ENCODE measurements at regions not wholly inside any gene's neighbourhood (a gene's known extent, or its start where the extent isn't known, plus 50 kb on each side); places are given as distances from the start of the nearest gene placed in this dataset.
A peak's percentile ranks its signal among the peaks of the same experiment; 100 is the strongest.
"Not testable (repeated sequence)": the region's sequence is repeated elsewhere in the genome, so short reads cannot be mapped to it uniquely, and the experiment has no call there.

GRCh38 chr15:85260526-85260925 lies 119.9 kb upstream of the AKAP13 start:
- H3K9ac ChIP-seq (ENCODE audit: low read length); H3K4ac ChIP-seq (ENCODE audit: low read depth in 1 of 2, low read length in 2 of 2); H2BK15ac ChIP-seq (ENCODE audit: low read depth, poor library complexity, severe bottlenecking); H3K79me1 ChIP-seq (replicated peaks; ENCODE audit: low read length, poor library complexity, severe bottlenecking); H3K27me3 ChIP-seq (ENCODE audit: control insufficient read depth in 1 of 2, insufficient read depth in 1 of 2, low read length in 2 of 2); H2BK12ac ChIP-seq (ENCODE audit: low read length in 2 of 2); H2AFZ ChIP-seq (ENCODE audit: low read depth, low read length); H2AK5ac ChIP-seq (ENCODE audit: low read length, severe bottlenecking); H3K36me3 ChIP-seq (ENCODE audit: control insufficient read depth in 1 of 2, insufficient read depth in 2 of 2, low read depth in 1 of 2, low read length in 2 of 2); H4K91ac ChIP-seq (ENCODE audit: low read length); H3K4me2 ChIP-seq (ENCODE audit: low read length, poor library complexity, severe bottlenecking); H3K27ac ChIP-seq (ENCODE audit: low read length, poor library complexity, severe bottlenecking); H2BK120ac ChIP-seq (ENCODE audit: low read depth, low read length); H3K9me3 ChIP-seq (ENCODE audit: control insufficient read depth, low read length); H4K8ac ChIP-seq (ENCODE audit: low read length); DNase-seq; H3K4me1 ChIP-seq (ENCODE audit: control insufficient read depth, insufficient read depth, low read depth, low read length); H3K4me3 ChIP-seq (ENCODE audit: insufficient read depth in 1 of 2, low read depth in 1 of 2, low read length in 2 of 2); H3K23ac ChIP-seq (ENCODE audit: low read length in 2 of 2); H3K18ac ChIP-seq (ENCODE audit: low read depth in 1 of 2, low read length in 2 of 2); H3K14ac ChIP-seq (ENCODE audit: low read length in 2 of 2); H2BK5ac ChIP-seq (ENCODE audit: low read depth, low read length, poor library complexity, severe bottlenecking): not testable (repeated sequence)
- no CpG with 5 or more reads among the region's 17 CpGs for WGBS

GRCh38 chr15:85262461-85263055 lies 117.8 kb upstream of the AKAP13 start:
- H3K27me3 ChIP-seq (ENCODE audit: control insufficient read depth in 1 of 2, insufficient read depth in 1 of 2, low read length in 2 of 2); H3K9ac ChIP-seq (ENCODE audit: low read length); H3K36me3 ChIP-seq (ENCODE audit: control insufficient read depth in 1 of 2, insufficient read depth in 2 of 2, low read depth in 1 of 2, low read length in 2 of 2); H3K4ac ChIP-seq (ENCODE audit: low read depth in 1 of 2, low read length in 2 of 2); H3K18ac ChIP-seq (ENCODE audit: low read depth in 1 of 2, low read length in 2 of 2); H2AFZ ChIP-seq (ENCODE audit: low read depth, low read length); H2BK15ac ChIP-seq (ENCODE audit: low read depth, poor library complexity, severe bottlenecking); H3K27ac ChIP-seq (ENCODE audit: low read length, poor library complexity, severe bottlenecking); H3K79me1 ChIP-seq (replicated peaks; ENCODE audit: low read length, poor library complexity, severe bottlenecking); H2BK5ac ChIP-seq (ENCODE audit: low read depth, low read length, poor library complexity, severe bottlenecking); H2BK120ac ChIP-seq (ENCODE audit: low read depth, low read length); H3K14ac ChIP-seq (ENCODE audit: low read length in 2 of 2); H3K4me1 ChIP-seq (ENCODE audit: control insufficient read depth, insufficient read depth, low read depth, low read length); H2BK12ac ChIP-seq (ENCODE audit: low read length in 2 of 2); H3K23ac ChIP-seq (ENCODE audit: low read length in 2 of 2); DNase-seq; H3K4me2 ChIP-seq (ENCODE audit: low read length, poor library complexity, severe bottlenecking); H3K9me3 ChIP-seq (ENCODE audit: control insufficient read depth, low read length); H2AK5ac ChIP-seq (ENCODE audit: low read length, severe bottlenecking); H3K4me3 ChIP-seq (ENCODE audit: insufficient read depth in 1 of 2, low read depth in 1 of 2, low read length in 2 of 2); H4K8ac ChIP-seq (ENCODE audit: low read length): not testable (repeated sequence)
- WGBS, result 84% methylated on average over 15 of the region's 26 CpGs
- H4K91ac ChIP-seq (ENCODE audit: low read length), result peak overlapping the region; percentile 27

- H3K4me2 ChIP-seq (ENCODE audit: low read length, poor library complexity, severe bottlenecking); H3K27me3 ChIP-seq (ENCODE audit: control insufficient read depth in 1 of 2, insufficient read depth in 1 of 2, low read length in 2 of 2); H4K91ac ChIP-seq (ENCODE audit: low read length); H3K36me3 ChIP-seq (ENCODE audit: control insufficient read depth in 1 of 2, insufficient read depth in 2 of 2, low read depth in 1 of 2, low read length in 2 of 2); H3K79me1 ChIP-seq (replicated peaks; ENCODE audit: low read length, poor library complexity, severe bottlenecking); H2BK5ac ChIP-seq (ENCODE audit: low read depth, low read length, poor library complexity, severe bottlenecking); H2BK120ac ChIP-seq (ENCODE audit: low read depth, low read length); H2AFZ ChIP-seq (ENCODE audit: low read depth, low read length); H4K8ac ChIP-seq (ENCODE audit: low read length); H3K4ac ChIP-seq (ENCODE audit: low read depth in 1 of 2, low read length in 2 of 2); H3K9me3 ChIP-seq (ENCODE audit: control insufficient read depth, low read length); H3K9ac ChIP-seq (ENCODE audit: low read length); H3K23ac ChIP-seq (ENCODE audit: low read length in 2 of 2); H2BK15ac ChIP-seq (ENCODE audit: low read depth, poor library complexity, severe bottlenecking); H2BK12ac ChIP-seq (ENCODE audit: low read length in 2 of 2); H3K4me1 ChIP-seq (ENCODE audit: control insufficient read depth, insufficient read depth, low read depth, low read length); H3K18ac ChIP-seq (ENCODE audit: low read depth in 1 of 2, low read length in 2 of 2); H3K4me3 ChIP-seq (ENCODE audit: insufficient read depth in 1 of 2, low read depth in 1 of 2, low read length in 2 of 2); H3K14ac ChIP-seq (ENCODE audit: low read length in 2 of 2); DNase-seq; H2AK5ac ChIP-seq (ENCODE audit: low read length, severe bottlenecking); H3K27ac ChIP-seq (ENCODE audit: low read length, poor library complexity, severe bottlenecking): not testable (repeated sequence)
- 94% methylated on average over 8 of the region's 13 CpGs for WGBS
These were observed 116.5 kb upstream of the AKAP13 start for GRCh38 chr15:85263842-85264440.

GRCh38 chr15:85264614-85265190 lies 115.7 kb upstream of the AKAP13 start:
- not testable (repeated sequence) for H4K91ac ChIP-seq (ENCODE audit: low read length); H2BK12ac ChIP-seq (ENCODE audit: low read length in 2 of 2); H3K4me3 ChIP-seq (ENCODE audit: insufficient read depth in 1 of 2, low read depth in 1 of 2, low read length in 2 of 2); H3K27me3 ChIP-seq (ENCODE audit: control insufficient read depth in 1 of 2, insufficient read depth in 1 of 2, low read length in 2 of 2); H2AK5ac ChIP-seq (ENCODE audit: low read length, severe bottlenecking); H3K27ac ChIP-seq (ENCODE audit: low read length, poor library complexity, severe bottlenecking); H2BK5ac ChIP-seq (ENCODE audit: low read depth, low read length, poor library complexity, severe bottlenecking); DNase-seq; H3K23ac ChIP-seq (ENCODE audit: low read length in 2 of 2); H3K4ac ChIP-seq (ENCODE audit: low read depth in 1 of 2, low read length in 2 of 2); H3K9ac ChIP-seq (ENCODE audit: low read length); H3K4me1 ChIP-seq (ENCODE audit: control insufficient read depth, insufficient read depth, low read depth, low read length); H2BK120ac ChIP-seq (ENCODE audit: low read depth, low read length); H3K4me2 ChIP-seq (ENCODE audit: low read length, poor library complexity, severe bottlenecking); H3K18ac ChIP-seq (ENCODE audit: low read depth in 1 of 2, low read length in 2 of 2); H3K36me3 ChIP-seq (ENCODE audit: control insufficient read depth in 1 of 2, insufficient read depth in 2 of 2, low read depth in 1 of 2, low read length in 2 of 2); H2AFZ ChIP-seq (ENCODE audit: low read depth, low read length); H3K9me3 ChIP-seq (ENCODE audit: control insufficient read depth, low read length); H3K14ac ChIP-seq (ENCODE audit: low read length in 2 of 2); H3K79me1 ChIP-seq (replicated peaks; ENCODE audit: low read length, poor library complexity, severe bottlenecking); H2BK15ac ChIP-seq (ENCODE audit: low read depth, poor library complexity, severe bottlenecking); H4K8ac ChIP-seq (ENCODE audit: low read length)
- WGBS, result 84% methylated on average over 10 of the region's 14 CpGs

All from mesenchymal stem cell (in vitro differentiated cells and primary cell).